ENCODE measurements at regions not wholly inside any gene's neighbourhood (a gene's known extent, or its start where the extent isn't known, plus 50 kb on each side); places are given as distances from the start of the nearest gene placed in this dataset.
"Not testable (repeated sequence)": the region's sequence is repeated elsewhere in the genome, so short reads cannot be mapped to it uniquely, and the experiment has no call there.

DNA sequence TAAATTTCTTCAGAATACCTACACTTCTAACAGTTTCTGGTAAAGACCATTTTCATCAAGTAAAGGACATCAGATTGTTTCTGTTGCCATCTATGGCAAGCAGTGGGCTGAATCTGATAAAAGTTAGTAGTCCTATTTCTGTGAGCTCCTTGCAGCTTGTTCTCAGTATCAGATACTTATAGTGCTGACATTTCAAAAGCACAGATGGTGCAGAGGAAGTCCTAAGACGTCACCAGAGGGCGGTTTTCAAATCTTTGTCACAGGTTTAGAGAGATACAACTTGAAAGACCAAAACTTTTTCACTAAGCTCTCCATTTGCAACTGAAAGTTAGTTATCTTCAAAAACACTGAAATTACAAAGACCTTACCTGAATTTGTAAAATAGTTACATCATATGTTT, 719.8 kb downstream of the SLITRK1 start:
- no peaks in the 10 kb centered on the region for H3K36me3 Mint-ChIP-seq (ENCODE audit: low read depth)
- no peaks in the 10 kb centered on the region for H3K4me1 Mint-ChIP-seq (ENCODE audit: low read depth)
- H3K27me3 Mint-ChIP-seq: no peaks in the 10 kb centered on the region
- H3K27ac Mint-ChIP-seq: no peak overlapping the region
- intact Hi-C loops (cut with micrococcal nuclease): no loop called here
- H3K4me3 Mint-ChIP-seq: no peak overlapping the region
- H3K9me3 Mint-ChIP-seq: peaks cover 9% of the 10 kb centered on the region

GRCh38 chr13:83153848-83154247, 728.4 kb downstream of the SLITRK1 start:
- Mint-ChIP-seq H3K4me1 (ENCODE audit: low read depth) (no peaks in the 10 kb centered on the region), H3K9me3 (no peaks in the 10 kb centered on the region), H3K27ac (no peak overlapping the region), H3K36me3 (ENCODE audit: low read depth) (no peaks in the 10 kb centered on the region), H3K27me3 (no peaks in the 10 kb centered on the region), H3K4me3 (no peak overlapping the region)
- intact Hi-C loops (cut with micrococcal nuclease): no loop called here

- peaks cover 8% of the 10 kb centered on the region for H3K9me3 Mint-ChIP-seq
- no peaks in the 10 kb centered on the region for H3K27me3 Mint-ChIP-seq
- no peaks in the 10 kb centered on the region for H3K36me3 Mint-ChIP-seq (ENCODE audit: low read depth)
- H3K4me1 Mint-ChIP-seq (ENCODE audit: low read depth): no peaks in the 10 kb centered on the region
- intact Hi-C loops (cut with micrococcal nuclease): no loop called here
- no peak overlapping the region for H3K27ac Mint-ChIP-seq
- H3K4me3 Mint-ChIP-seq: no peak overlapping the region
Observed at GRCh38 chr13:83151308-83151660, 731.0 kb downstream of the SLITRK1 start.

DNA sequence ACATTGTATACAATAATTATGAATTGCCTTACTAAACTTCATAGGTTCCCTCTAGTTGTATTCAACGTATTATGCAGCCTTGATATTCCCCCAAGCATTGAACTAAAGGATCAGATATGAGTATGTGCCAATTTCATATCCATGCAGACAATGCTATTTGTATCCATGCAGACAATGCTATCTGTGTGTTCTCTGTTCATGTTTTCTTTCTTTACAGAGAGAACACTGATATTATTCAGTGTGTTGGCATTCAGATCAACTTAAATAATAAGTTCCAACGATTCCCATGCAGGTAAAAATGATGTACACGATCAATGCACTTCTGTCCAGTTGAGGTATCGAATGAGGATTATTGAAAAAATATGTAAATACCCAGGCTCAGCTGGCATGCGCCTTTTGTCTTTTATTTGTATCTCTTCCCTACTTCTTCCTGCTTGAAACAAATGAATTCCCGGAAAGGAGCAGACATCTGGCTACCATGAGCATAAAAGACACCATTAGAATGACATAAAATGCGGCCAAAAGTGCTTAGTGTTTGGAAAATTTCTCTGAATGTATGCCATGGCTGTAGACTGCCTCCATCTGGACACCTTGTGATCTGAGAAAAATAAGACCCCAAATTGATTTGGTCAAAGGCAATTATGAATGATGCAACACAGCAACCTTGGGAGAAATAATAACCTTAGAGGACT, 731.5 kb downstream of the SLITRK1 start:
- Mint-ChIP-seq H3K4me3 (no peak overlapping the region), H3K4me1 (ENCODE audit: low read depth) (no peaks in the 10 kb centered on the region), H3K27ac (no peak overlapping the region), H3K36me3 (ENCODE audit: low read depth) (no peaks in the 10 kb centered on the region), H3K27me3 (no peaks in the 10 kb centered on the region), H3K9me3 (peaks cover 8% of the 10 kb centered on the region)
- intact Hi-C loops (cut with micrococcal nuclease): no loop called here

- H3K27me3 Mint-ChIP-seq: no peaks in the 10 kb centered on the region
- intact Hi-C loops (cut with micrococcal nuclease): no loop called here
- peaks cover 17% of the 10 kb centered on the region for H3K9me3 Mint-ChIP-seq
- H3K4me1 Mint-ChIP-seq (ENCODE audit: low read depth): no peaks in the 10 kb centered on the region
- H3K27ac Mint-ChIP-seq: no peak overlapping the region
- no peaks in the 10 kb centered on the region for H3K36me3 Mint-ChIP-seq (ENCODE audit: low read depth)
- H3K4me3 Mint-ChIP-seq: no peak overlapping the region
Observed at GRCh38 chr13:83136660-83137059, 745.6 kb downstream of the SLITRK1 start.

GRCh38 chr13:83125791-83126190, 756.5 kb downstream of the SLITRK1 start:
- no peaks in the 10 kb centered on the region for H3K4me1 Mint-ChIP-seq (ENCODE audit: low read depth)
- no peak overlapping the region for H3K4me3 Mint-ChIP-seq
- no peak overlapping the region for H3K27ac Mint-ChIP-seq
- H3K36me3 Mint-ChIP-seq (ENCODE audit: low read depth): no peaks in the 10 kb centered on the region
- no peaks in the 10 kb centered on the region for H3K27me3 Mint-ChIP-seq
- intact Hi-C loops (cut with micrococcal nuclease): no loop called here
- H3K9me3 Mint-ChIP-seq: peaks cover 30% of the 10 kb centered on the region

- H3K27me3 Mint-ChIP-seq: no peaks in the 10 kb centered on the region
- no peaks in the 10 kb centered on the region for H3K36me3 Mint-ChIP-seq (ENCODE audit: low read depth)
- no peaks in the 10 kb centered on the region for H3K4me1 Mint-ChIP-seq (ENCODE audit: low read depth)
- intact Hi-C loops (cut with micrococcal nuclease): no loop called here
- peaks cover 16% of the 10 kb centered on the region for H3K9me3 Mint-ChIP-seq
- H3K4me3 Mint-ChIP-seq: no peak overlapping the region
- H3K27ac Mint-ChIP-seq: no peak overlapping the region
Observed at GRCh38 chr13:83121896-83122295, 760.4 kb downstream of the SLITRK1 start.

GRCh38 chr13:83117046-83117445, 765.2 kb downstream of the SLITRK1 start:
- Mint-ChIP-seq H3K9me3 (peaks cover 15% of the 10 kb centered on the region), H3K36me3 (ENCODE audit: low read depth) (no peaks in the 10 kb centered on the region), H3K27ac (no peak overlapping the region), H3K4me3 (no peak overlapping the region), H3K4me1 (ENCODE audit: low read depth) (no peaks in the 10 kb centered on the region), H3K27me3 (no peaks in the 10 kb centered on the region)
- intact Hi-C loops (cut with micrococcal nuclease): no loop called here

GRCh38 chr13:83101574-83102247, 780.6 kb downstream of the SLITRK1 start:
- H3K27ac Mint-ChIP-seq; H3K27me3 Mint-ChIP-seq; H3K4me1 Mint-ChIP-seq (ENCODE audit: low read depth); H3K4me3 Mint-ChIP-seq; intact Hi-C loops (cut with micrococcal nuclease); H3K36me3 Mint-ChIP-seq (ENCODE audit: low read depth): not testable (repeated sequence)
- H3K9me3 Mint-ChIP-seq: peaks cover 24% of the 10 kb centered on the region

DNA sequence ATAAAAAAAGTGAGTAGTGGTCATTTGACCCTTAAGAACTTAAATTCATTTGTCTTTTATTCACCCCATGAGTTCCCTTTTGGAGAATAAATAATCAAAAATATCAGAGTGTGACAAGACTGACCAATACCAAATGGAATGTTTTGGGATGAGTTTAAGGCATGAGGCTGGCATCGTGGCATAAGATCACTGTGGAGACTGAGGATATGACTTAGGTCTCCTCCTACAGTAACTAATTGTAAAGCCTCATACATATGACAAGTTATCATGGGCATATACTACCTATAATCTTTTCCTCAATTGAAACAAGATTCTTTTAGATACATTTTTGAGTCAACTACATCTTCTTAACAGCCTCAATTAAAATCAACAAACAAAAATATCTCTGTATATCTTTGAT, 782.0 kb downstream of the SLITRK1 start:
- H3K4me3 Mint-ChIP-seq: no peak overlapping the region
- H3K9me3 Mint-ChIP-seq: peaks cover 28% of the 10 kb centered on the region
- intact Hi-C loops (cut with micrococcal nuclease): no loop called here
- H3K27ac Mint-ChIP-seq: no peak overlapping the region
- H3K27me3 Mint-ChIP-seq: no peaks in the 10 kb centered on the region
- H3K36me3 Mint-ChIP-seq (ENCODE audit: low read depth): no peaks in the 10 kb centered on the region
- no peaks in the 10 kb centered on the region for H3K4me1 Mint-ChIP-seq (ENCODE audit: low read depth)

GRCh38 chr13:83088858-83089257, 793.4 kb downstream of the SLITRK1 start:
- no peak overlapping the region for H3K27ac Mint-ChIP-seq

GRCh38 chr13:83086948-83087347, 795.3 kb downstream of the SLITRK1 start:
- Mint-ChIP-seq H3K27ac (no peak overlapping the region), H3K4me1 (ENCODE audit: low read depth) (no peaks in the 10 kb centered on the region), H3K36me3 (ENCODE audit: low read depth) (no peaks in the 10 kb centered on the region), H3K27me3 (no peaks in the 10 kb centered on the region), H3K9me3 (peaks cover 49% of the 10 kb centered on the region), H3K4me3 (no peak overlapping the region)
- intact Hi-C loops (cut with micrococcal nuclease): no loop called here

More at GRCh38 chr13:83088858-83089257, 793.4 kb downstream of the SLITRK1 start:
- Mint-ChIP-seq H3K36me3 (ENCODE audit: low read depth) (no peaks in the 10 kb centered on the region), H3K27me3 (no peaks in the 10 kb centered on the region), H3K4me3 (no peak overlapping the region), H3K4me1 (ENCODE audit: low read depth) (no peaks in the 10 kb centered on the region), H3K9me3 (peaks cover 51% of the 10 kb centered on the region)
- intact Hi-C loops (cut with micrococcal nuclease): no loop called here

- Mint-ChIP-seq H3K9me3 (peaks cover 49% of the 10 kb centered on the region), H3K27me3 (no peaks in the 10 kb centered on the region), H3K36me3 (ENCODE audit: low read depth) (no peaks in the 10 kb centered on the region), H3K27ac (no peak overlapping the region), H3K4me3 (no peak overlapping the region), H3K4me1 (ENCODE audit: low read depth) (no peaks in the 10 kb centered on the region)
- intact Hi-C loops (cut with micrococcal nuclease): no loop called here
Observed at GRCh38 chr13:83086088-83086487, 796.2 kb downstream of the SLITRK1 start.

DNA sequence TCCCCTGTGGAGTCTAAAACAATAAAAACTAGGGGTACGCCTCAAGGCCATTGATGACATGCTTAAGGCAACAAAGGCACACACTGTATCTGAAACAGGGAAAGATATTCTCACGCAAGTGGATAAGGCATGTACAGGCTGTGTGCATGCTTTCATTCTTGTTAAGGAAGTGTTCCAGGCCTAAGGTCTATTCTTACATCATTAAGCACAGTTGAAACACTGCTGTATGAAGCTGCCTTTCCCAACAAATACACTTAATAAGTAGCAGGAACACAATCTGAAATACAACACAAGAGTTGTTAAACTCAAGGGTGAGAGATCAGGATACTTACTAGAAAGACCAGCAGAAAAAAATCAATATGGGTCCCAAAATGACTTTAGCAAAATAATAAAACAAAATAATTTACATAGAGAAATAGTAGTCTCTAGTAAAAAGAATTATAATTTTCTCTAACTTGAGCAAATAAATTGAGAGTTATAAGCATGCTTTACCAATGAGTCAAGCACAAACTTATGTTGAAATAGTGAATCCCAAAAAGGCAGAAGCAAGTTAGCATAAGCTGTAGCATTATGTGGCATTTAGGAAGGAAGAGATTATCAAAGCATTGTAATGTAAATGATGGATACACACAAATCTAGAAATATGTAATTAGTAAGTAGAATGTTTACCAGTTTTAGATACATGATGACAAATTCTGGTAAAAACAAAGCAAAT, 796.9 kb downstream of the SLITRK1 start:
- Mint-ChIP-seq H3K4me3 (no peak overlapping the region), H3K36me3 (ENCODE audit: low read depth) (no peaks in the 10 kb centered on the region), H3K9me3 (peaks cover 49% of the 10 kb centered on the region), H3K4me1 (ENCODE audit: low read depth) (no peaks in the 10 kb centered on the region), H3K27me3 (no peaks in the 10 kb centered on the region), H3K27ac (no peak overlapping the region)
- intact Hi-C loops (cut with micrococcal nuclease): no loop called here

All from dendritic cell treated with granulocyte-macrophage colony-stimulating factor and Interleukin-4, amounts not matched to agents 40 ng/mL and 50 ng/mL, for 4 days (primary cell).